Liver (tissue), 3 donors: ENCODE measurements at regions not wholly inside any gene's neighbourhood (a gene's known extent, or its start where the extent isn't known, plus 50 kb on each side); places are given as distances from the start of the nearest gene placed in this dataset.

ENCODE experiments used
- EGR1 ChIP-seq, 2 donors: IDR thresholded peaks; 2 replicates each; pipeline ENCODE4 v1.6.1; 2016 to 2018; ENCODE audit warnings: antibody characterized with exemption in 2 of 2, low read depth in 2 of 2
- FOXA1 ChIP-seq: IDR thresholded peaks from 2 replicates; pipeline ENCODE4 v1.6.1; 2016; ENCODE audit warnings: antibody characterized with exemption
- GABPA ChIP-seq, 2 donors: IDR thresholded peaks in 1 of 2; conservative IDR thresholded peaks in 1 of 2; 2 replicates each; pipeline ENCODE4 v1.6.1; 2016; ENCODE audit warnings: antibody characterized with exemption in 2 of 2, mild to moderate bottlenecking in 1 of 2, moderate library complexity in 1 of 2
- HNF4G ChIP-seq: IDR thresholded peaks from 2 replicates; pipeline ENCODE4 v1.6.1; 2016; ENCODE audit warnings: antibody characterized with exemption
- JUND ChIP-seq, 2 donors: IDR thresholded peaks; 2 replicates each; pipeline ENCODE4 v1.6.1; 2016; ENCODE audit warnings: antibody characterized with exemption in 2 of 2
- RAD21 ChIP-seq, 2 donors: IDR thresholded peaks; 2 replicates each; pipeline ENCODE4 v1.6.1; 2016; ENCODE audit warnings: antibody characterized with exemption in 2 of 2, mild to moderate bottlenecking in 2 of 2
- SP1 ChIP-seq: IDR thresholded peaks from 2 replicates; pipeline ENCODE4 v1.6.1; 2018; ENCODE audit warnings: antibody characterized with exemption, mild to moderate bottlenecking
- TAF1 ChIP-seq: conservative IDR thresholded peaks from 2 replicates; pipeline ENCODE4 v1.6.1; 2016; ENCODE audit warnings: antibody characterized with exemption, mild to moderate bottlenecking
- YY1 ChIP-seq: IDR thresholded peaks from 2 replicates; pipeline ENCODE4 v1.6.1; 2016; ENCODE audit warnings: antibody characterized with exemption, mild to moderate bottlenecking
- TF ChIP-seq, protein P1 (sequence below): IDR thresholded peaks from 2 replicates; pipeline ENCODE4 v1.6.1; 2016; ENCODE audit warnings: antibody characterized with exemption
- TF ChIP-seq, protein P2 (sequence below): fragments of 150-350 bp; IDR thresholded peaks from 2 replicates; pipeline ENCODE4 v1.5.1; 2017; ENCODE audit warnings: improper control_type of control experiment, low read depth, low read length; ENCODE audit not compliant: missing input control
- TF ChIP-seq, protein P3 (sequence below): IDR thresholded peaks from 2 replicates; pipeline ENCODE4 v1.6.1; 2016; ENCODE audit warnings: antibody characterized with exemption, mild to moderate bottlenecking
- TF ChIP-seq, protein P4 (sequence below): IDR thresholded peaks from 2 replicates; pipeline ENCODE4 v1.6.1; 2016; ENCODE audit warnings: antibody characterized with exemption
- donor health status: healthy.
- donor health status: healthy.

DNA sequence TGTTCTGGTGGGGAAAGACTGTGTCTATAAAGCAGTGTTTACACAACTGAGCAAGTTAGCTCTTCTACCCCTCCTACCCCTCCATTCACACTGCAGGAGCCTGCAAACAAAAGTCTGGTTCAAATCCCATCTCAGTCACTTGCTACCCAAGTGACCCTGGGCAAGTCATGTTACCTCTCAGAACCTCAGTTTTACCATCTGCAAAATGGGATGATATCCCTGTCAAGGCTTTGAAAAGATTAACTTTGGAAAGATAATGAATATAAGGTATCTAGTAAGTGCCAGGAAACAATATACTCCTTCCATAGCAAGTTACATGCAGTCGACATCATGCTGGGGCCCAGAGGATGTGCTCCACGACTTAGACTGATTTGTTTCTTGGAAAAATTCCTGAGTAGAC is 161.5 kb downstream of the SEC61B start:
- TF ChIP-seq, protein P1, sequence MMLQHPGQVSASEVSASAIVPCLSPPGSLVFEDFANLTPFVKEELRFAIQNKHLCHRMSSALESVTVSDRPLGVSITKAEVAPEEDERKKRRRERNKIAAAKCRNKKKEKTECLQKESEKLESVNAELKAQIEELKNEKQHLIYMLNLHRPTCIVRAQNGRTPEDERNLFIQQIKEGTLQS: no peak
- TF ChIP-seq, protein P2, sequence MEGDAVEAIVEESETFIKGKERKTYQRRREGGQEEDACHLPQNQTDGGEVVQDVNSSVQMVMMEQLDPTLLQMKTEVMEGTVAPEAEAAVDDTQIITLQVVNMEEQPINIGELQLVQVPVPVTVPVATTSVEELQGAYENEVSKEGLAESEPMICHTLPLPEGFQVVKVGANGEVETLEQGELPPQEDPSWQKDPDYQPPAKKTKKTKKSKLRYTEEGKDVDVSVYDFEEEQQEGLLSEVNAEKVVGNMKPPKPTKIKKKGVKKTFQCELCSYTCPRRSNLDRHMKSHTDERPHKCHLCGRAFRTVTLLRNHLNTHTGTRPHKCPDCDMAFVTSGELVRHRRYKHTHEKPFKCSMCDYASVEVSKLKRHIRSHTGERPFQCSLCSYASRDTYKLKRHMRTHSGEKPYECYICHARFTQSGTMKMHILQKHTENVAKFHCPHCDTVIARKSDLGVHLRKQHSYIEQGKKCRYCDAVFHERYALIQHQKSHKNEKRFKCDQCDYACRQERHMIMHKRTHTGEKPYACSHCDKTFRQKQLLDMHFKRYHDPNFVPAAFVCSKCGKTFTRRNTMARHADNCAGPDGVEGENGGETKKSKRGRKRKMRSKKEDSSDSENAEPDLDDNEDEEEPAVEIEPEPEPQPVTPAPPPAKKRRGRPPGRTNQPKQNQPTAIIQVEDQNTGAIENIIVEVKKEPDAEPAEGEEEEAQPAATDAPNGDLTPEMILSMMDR: no peak
- TF ChIP-seq FOXA1 (no peak), TAF1 (no peak), GABPA (IDR thresholded peaks at IDR 0.05 in 1 of 2, conservative IDR thresholded peaks at IDR 0.05 in 1 of 2) (no peak), HNF4G (no peak), YY1 (no peak), RAD21 (IDR thresholded peaks at IDR 0.05) (no peak), JUND (IDR thresholded peaks at IDR 0.05) (no peak), SP1 (no peak), EGR1 (IDR thresholded peaks at IDR 0.05; ENCODE audit: low read depth in 2 of 2) (no peak)
- TF ChIP-seq, protein P3, sequence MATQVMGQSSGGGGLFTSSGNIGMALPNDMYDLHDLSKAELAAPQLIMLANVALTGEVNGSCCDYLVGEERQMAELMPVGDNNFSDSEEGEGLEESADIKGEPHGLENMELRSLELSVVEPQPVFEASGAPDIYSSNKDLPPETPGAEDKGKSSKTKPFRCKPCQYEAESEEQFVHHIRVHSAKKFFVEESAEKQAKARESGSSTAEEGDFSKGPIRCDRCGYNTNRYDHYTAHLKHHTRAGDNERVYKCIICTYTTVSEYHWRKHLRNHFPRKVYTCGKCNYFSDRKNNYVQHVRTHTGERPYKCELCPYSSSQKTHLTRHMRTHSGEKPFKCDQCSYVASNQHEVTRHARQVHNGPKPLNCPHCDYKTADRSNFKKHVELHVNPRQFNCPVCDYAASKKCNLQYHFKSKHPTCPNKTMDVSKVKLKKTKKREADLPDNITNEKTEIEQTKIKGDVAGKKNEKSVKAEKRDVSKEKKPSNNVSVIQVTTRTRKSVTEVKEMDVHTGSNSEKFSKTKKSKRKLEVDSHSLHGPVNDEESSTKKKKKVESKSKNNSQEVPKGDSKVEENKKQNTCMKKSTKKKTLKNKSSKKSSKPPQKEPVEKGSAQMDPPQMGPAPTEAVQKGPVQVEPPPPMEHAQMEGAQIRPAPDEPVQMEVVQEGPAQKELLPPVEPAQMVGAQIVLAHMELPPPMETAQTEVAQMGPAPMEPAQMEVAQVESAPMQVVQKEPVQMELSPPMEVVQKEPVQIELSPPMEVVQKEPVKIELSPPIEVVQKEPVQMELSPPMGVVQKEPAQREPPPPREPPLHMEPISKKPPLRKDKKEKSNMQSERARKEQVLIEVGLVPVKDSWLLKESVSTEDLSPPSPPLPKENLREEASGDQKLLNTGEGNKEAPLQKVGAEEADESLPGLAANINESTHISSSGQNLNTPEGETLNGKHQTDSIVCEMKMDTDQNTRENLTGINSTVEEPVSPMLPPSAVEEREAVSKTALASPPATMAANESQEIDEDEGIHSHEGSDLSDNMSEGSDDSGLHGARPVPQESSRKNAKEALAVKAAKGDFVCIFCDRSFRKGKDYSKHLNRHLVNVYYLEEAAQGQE: no peak
- TF ChIP-seq, protein P4, sequence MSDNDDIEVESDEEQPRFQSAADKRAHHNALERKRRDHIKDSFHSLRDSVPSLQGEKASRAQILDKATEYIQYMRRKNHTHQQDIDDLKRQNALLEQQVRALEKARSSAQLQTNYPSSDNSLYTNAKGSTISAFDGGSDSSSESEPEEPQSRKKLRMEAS: no peak
